ENCODE measurements at regions not wholly inside any gene's neighbourhood (a gene's known extent, or its start where the extent isn't known, plus 50 kb on each side); places are given as distances from the start of the nearest gene placed in this dataset.

GRCh38 chr9:23219471-23219870 is 606.6 kb downstream of the ELAVL2 start:
- Mint-ChIP-seq H3K9me3 (ENCODE audit: low read depth) (peaks cover 15% of the 10 kb centered on the region), H3K27ac (no peak overlapping the region), H3K36me3 (ENCODE audit: low read depth) (no peaks in the 10 kb centered on the region), H3K4me3 (no peak overlapping the region), H3K4me1 (no peaks in the 10 kb centered on the region), H3K27me3 (no peaks in the 10 kb centered on the region)
- no peak for DNase-seq
- no peak for ATAC-seq
- ChIA-PET CTCF (no interaction called here), POLR2A (no interaction called here)
- intact Hi-C loops (cut with DNase I, micrococcal nuclease) = no loop called here

GRCh38 chr9:23220171-23220570 is 605.9 kb downstream of the ELAVL2 start:
- Mint-ChIP-seq H3K9me3 (ENCODE audit: low read depth) (peaks cover 15% of the 10 kb centered on the region), H3K27ac (no peak overlapping the region), H3K4me1 (no peaks in the 10 kb centered on the region), H3K27me3 (no peaks in the 10 kb centered on the region), H3K4me3 (no peak overlapping the region), H3K36me3 (ENCODE audit: low read depth) (no peaks in the 10 kb centered on the region)
- intact Hi-C loops (cut with DNase I, micrococcal nuclease) = no loop called here
- ChIA-PET POLR2A (no interaction called here), CTCF (interaction anchor here (0.6 kb wide), 1 partner anchor 843 kb away, joined by 3 read pairs; no protein-coding TSS in a partner anchor)
- DNase-seq (no peak), ATAC-seq (no peak)

GRCh38 chr9:23220957-23221356 is 605.1 kb downstream of the ELAVL2 start:
- POLR2A ChIA-PET = no interaction called here
- DNase-seq (no peak), ATAC-seq (no peak)
- Mint-ChIP-seq H3K27me3 (no peaks in the 10 kb centered on the region), H3K4me1 (no peaks in the 10 kb centered on the region), H3K36me3 (ENCODE audit: low read depth) (no peaks in the 10 kb centered on the region), H3K4me3 (no peak overlapping the region), H3K9me3 (ENCODE audit: low read depth) (peaks cover 15% of the 10 kb centered on the region), H3K27ac (no peak overlapping the region)
- intact Hi-C loops (cut with DNase I, micrococcal nuclease) = no loop called here
- CTCF ChIA-PET = no interaction called here

GRCh38 chr9:23229890-23230317 is 596.1 kb downstream of the ELAVL2 start:
- Mint-ChIP-seq H3K36me3 (ENCODE audit: low read depth) (no peaks in the 10 kb centered on the region), H3K4me3 (no peak overlapping the region), H3K27ac (no peak overlapping the region), H3K9me3 (ENCODE audit: low read depth) (peaks cover 6% of the 10 kb centered on the region), H3K4me1 (no peaks in the 10 kb centered on the region), H3K27me3 (no peaks in the 10 kb centered on the region)
- ChIA-PET POLR2A (no interaction called here), CTCF (no interaction called here)
- intact Hi-C loops (cut with DNase I, micrococcal nuclease) = no loop called here
- ATAC-seq (no peak), DNase-seq (no peak)

GRCh38 chr9:23232831-23233230 is 593.2 kb downstream of the ELAVL2 start:
- Mint-ChIP-seq H3K4me3 (no peak overlapping the region), H3K4me1 (no peaks in the 10 kb centered on the region), H3K9me3 (ENCODE audit: low read depth) (peaks cover 2% of the 10 kb centered on the region), H3K27me3 (no peaks in the 10 kb centered on the region), H3K36me3 (ENCODE audit: low read depth) (no peaks in the 10 kb centered on the region), H3K27ac (no peak overlapping the region)
- DNase-seq (no peak), ATAC-seq (no peak)
- ChIA-PET CTCF (no interaction called here), POLR2A (no interaction called here)
- intact Hi-C loops (cut with DNase I, micrococcal nuclease) = no loop called here

- POLR2A ChIA-PET = no interaction called here
- Mint-ChIP-seq H3K27ac (no peak overlapping the region), H3K36me3 (ENCODE audit: low read depth) (no peaks in the 10 kb centered on the region), H3K27me3 (no peaks in the 10 kb centered on the region), H3K4me3 (no peak overlapping the region), H3K9me3 (ENCODE audit: low read depth) (peaks cover 15% of the 10 kb centered on the region), H3K4me1 (no peaks in the 10 kb centered on the region)
- intact Hi-C loops (cut with DNase I, micrococcal nuclease) = no loop called here
- CTCF ChIA-PET = no interaction called here
- DNase-seq (no peak), ATAC-seq (no peak)
These were observed 582.5 kb downstream of the ELAVL2 start for GRCh38 chr9:23243523-23243922.

- CTCF ChIA-PET = no interaction called here
- Mint-ChIP-seq H3K4me3 (no peak overlapping the region), H3K4me1 (no peaks in the 10 kb centered on the region), H3K27ac (no peak overlapping the region), H3K27me3 (no peaks in the 10 kb centered on the region), H3K9me3 (ENCODE audit: low read depth) (peaks cover 14% of the 10 kb centered on the region), H3K36me3 (ENCODE audit: low read depth) (no peaks in the 10 kb centered on the region)
- intact Hi-C loops (cut with DNase I, micrococcal nuclease) = no loop called here
- POLR2A ChIA-PET = no interaction called here
- ATAC-seq = no peak
- no peak for DNase-seq
These were observed 581.0 kb downstream of the ELAVL2 start for GRCh38 chr9:23245067-23245466.

- Mint-ChIP-seq H3K27ac (no peak overlapping the region), H3K9me3 (ENCODE audit: low read depth) (peaks cover 11% of the 10 kb centered on the region), H3K36me3 (ENCODE audit: low read depth) (no peaks in the 10 kb centered on the region), H3K4me3 (no peak overlapping the region), H3K27me3 (no peaks in the 10 kb centered on the region), H3K4me1 (no peaks in the 10 kb centered on the region)
- POLR2A ChIA-PET = no interaction called here
- CTCF ChIA-PET = no interaction called here
- ATAC-seq (no peak), DNase-seq (no peak)
- intact Hi-C loops (cut with DNase I, micrococcal nuclease) = loop anchor here in 1 of 2 experiments (5.0 kb wide), 2 partner anchors 33 to 48 kb away; no protein-coding TSS in a partner anchor
These were observed 571.4 kb downstream of the ELAVL2 start for GRCh38 chr9:23254404-23255184.

- intact Hi-C loops (cut with DNase I, micrococcal nuclease) = no loop called here
- ChIA-PET POLR2A (no interaction called here), CTCF (no interaction called here)
- no peak for DNase-seq
- Mint-ChIP-seq H3K9me3 (ENCODE audit: low read depth) (peaks cover 9% of the 10 kb centered on the region), H3K27me3 (no peaks in the 10 kb centered on the region), H3K4me3 (no peak overlapping the region), H3K36me3 (ENCODE audit: low read depth) (no peaks in the 10 kb centered on the region), H3K27ac (no peak overlapping the region), H3K4me1 (no peaks in the 10 kb centered on the region)
- ATAC-seq = no peak
These were observed 570.7 kb downstream of the ELAVL2 start for GRCh38 chr9:23255346-23255745.

GRCh38 chr9:23258569-23258968 is 567.5 kb downstream of the ELAVL2 start:
- Mint-ChIP-seq H3K27me3 (no peaks in the 10 kb centered on the region), H3K4me3 (no peak overlapping the region), H3K27ac (no peak overlapping the region), H3K9me3 (ENCODE audit: low read depth) (peaks cover 7% of the 10 kb centered on the region), H3K4me1 (no peaks in the 10 kb centered on the region), H3K36me3 (ENCODE audit: low read depth) (no peaks in the 10 kb centered on the region)
- intact Hi-C loops (cut with DNase I, micrococcal nuclease) = no loop called here
- DNase-seq = no peak
- ATAC-seq = no peak
- CTCF ChIA-PET = no interaction called here
- POLR2A ChIA-PET = no interaction called here

GRCh38 chr9:23278561-23278960 is 547.5 kb downstream of the ELAVL2 start:
- Mint-ChIP-seq H3K27ac (no peak overlapping the region), H3K36me3 (ENCODE audit: low read depth) (no peaks in the 10 kb centered on the region), H3K9me3 (ENCODE audit: low read depth) (peaks cover 7% of the 10 kb centered on the region), H3K4me1 (no peaks in the 10 kb centered on the region), H3K27me3 (no peaks in the 10 kb centered on the region), H3K4me3 (no peak overlapping the region)
- ChIA-PET CTCF (no interaction called here), POLR2A (no interaction called here)
- DNase-seq (no peak), ATAC-seq (no peak)
- intact Hi-C loops (cut with DNase I, micrococcal nuclease) = no loop called here

- Mint-ChIP-seq H3K36me3 (ENCODE audit: low read depth) (no peaks in the 10 kb centered on the region), H3K4me1 (no peaks in the 10 kb centered on the region), H3K27me3 (no peaks in the 10 kb centered on the region), H3K9me3 (ENCODE audit: low read depth) (peaks cover 8% of the 10 kb centered on the region), H3K4me3 (no peak overlapping the region), H3K27ac (no peak overlapping the region)
- ChIA-PET CTCF (no interaction called here), POLR2A (no interaction called here)
- DNase-seq = no peak
- intact Hi-C loops (cut with DNase I, micrococcal nuclease) = loop anchor here in 1 of 2 experiments (5.0 kb wide), 1 partner anchor 35 kb away; no protein-coding TSS in a partner anchor
- no peak for ATAC-seq
These were observed 538.6 kb downstream of the ELAVL2 start for GRCh38 chr9:23287390-23287789.
